HepG2 (cell line): ENCODE measurements at regions not wholly inside any gene's neighbourhood (a gene's known extent, or its start where the extent isn't known, plus 50 kb on each side); places are given as distances from the start of the nearest gene placed in this dataset.

Source experiments
- ATAC-seq: fragments of 200-7000 bp; cut with Tn5 transposase; 3 replicates; pipeline ENCODE4 v1.9.1; 2020; ENCODE audit warnings: mild to moderate bottlenecking, moderate library complexity
- BruUV-seq: library from RNA; stranded (reverse); fragments of 400-500 nt; replicated peaks from 2 replicates; lab custom pipeline; 2021; lab: Mats Ljungman, UMichigan
- CTCF ChIA-PET: fragments of 300-600 bp; formaldehyde crosslinking; extraction: SDS; loops from one replicate; lab custom pipeline; 2021; ENCODE audit warnings: low total read pairs, inconsistent platforms, low intra/inter-chr PET ratio; lab: Yijun Ruan, JAX
- POLR2A ChIA-PET: fragments of 350-600 bp; sonication (Branson Sonifier 250); formaldehyde crosslinking; loops from one replicate; lab custom pipeline; 2020; ENCODE audit warnings: antibody characterized with exemption, inconsistent platforms; lab: Yijun Ruan, JAX
- DNase-seq: peaks from one replicate; pipeline ENCODE4 v3.0.0-alpha.2; 2015; ENCODE audit warnings: low spot score
- FAIRE-seq: peaks from 3 replicates; lab custom pipeline; 2011; peaks lifted over from hg19 to GRCh38; lab: Jason Lieb, UNC
- H2AFZ ChIP-seq: one replicate; pipeline ENCODE4 v1.6.1; 2011; ENCODE audit warnings: low read length, inconsistent platforms
- H3K27ac ChIP-seq: fragments of 300-600 bp; 3 replicates; pipeline ENCODE4 v1.8.0; 2011; ENCODE audit warnings: mixed run types, mild to moderate bottlenecking, mixed read lengths, low read length, inconsistent platforms; ENCODE audit not compliant: insufficient read depth; ENCODE audit errors: extremely low read length
- H3K27me3 ChIP-seq, 2 experiments: fragments of 200-600 bp in 1 of 2; 2 replicates in 1 of 2; 3 replicates in 1 of 2; pipeline versions ENCODE4 v1.6.0 to v1.8.0; 2011; ENCODE audit warnings: low read length in 2 of 2, mild to moderate bottlenecking in 2 of 2, moderate library complexity in 2 of 2, inconsistent platforms in 1 of 2; ENCODE audit not compliant: insufficient read depth in 2 of 2, control insufficient read depth in 1 of 2
- H3K36me3 ChIP-seq, 2 experiments: fragments of 200-600 bp in 1 of 2; replicated peaks in 1 of 2; 2 replicates in 1 of 2; 3 replicates in 1 of 2; pipeline versions ENCODE4 v1.5.1 to v1.8.0; 2011; ENCODE audit warnings: low read length in 2 of 2, inconsistent platforms in 1 of 2; ENCODE audit not compliant: insufficient read depth in 2 of 2, control insufficient read depth in 1 of 2
- H3K4me1 ChIP-seq: 2 replicates; pipeline ENCODE4 v1.5.1; 2012; ENCODE audit warnings: low read length, inconsistent platforms; ENCODE audit not compliant: insufficient read depth
- H3K4me2 ChIP-seq: 2 replicates; pipeline ENCODE4 v1.6.0; 2011; ENCODE audit warnings: low read depth, low read length, inconsistent platforms
- H3K4me3 ChIP-seq, 3 experiments: fragments of 200-600 bp in 1 of 3; sonication (generic), shearing (Covaris generic) in 1 of 3; replicated peaks in 1 of 3; 2 replicates each; pipeline ENCODE4 v1.5.1; 2011 to 2016; ENCODE audit warnings: low read length in 3 of 3, inconsistent platforms in 2 of 3, low read depth in 2 of 3, mild to moderate bottlenecking in 2 of 3, control low read depth in 1 of 3, mixed read lengths in 1 of 3; ENCODE audit not compliant: insufficient read depth in 1 of 3
- H3K79me2 ChIP-seq: one replicate; pipeline ENCODE4 v1.6.1; 2011; ENCODE audit warnings: low read length, inconsistent platforms; ENCODE audit not compliant: insufficient read depth
- H3K9ac ChIP-seq: 2 replicates; pipeline ENCODE4 v1.6.0; 2011; ENCODE audit warnings: mild to moderate bottlenecking, low read depth, low read length, inconsistent platforms; ENCODE audit not compliant: insufficient read depth
- H3K9me3 ChIP-seq: 2 replicates; pipeline ENCODE4 v1.5.1; 2012; ENCODE audit warnings: mild to moderate bottlenecking, low read length
- H4K20me1 ChIP-seq: 2 replicates; pipeline ENCODE4 v1.6.0; 2011; ENCODE audit warnings: inconsistent platforms, mild to moderate bottlenecking, low read length, moderate library complexity; ENCODE audit not compliant: insufficient read depth
- ARHGAP35 ChIP-seq: sonication (generic); formaldehyde crosslinking; IDR thresholded peaks from 2 replicates; pipeline ENCODE4 v1.9.0; 2022; ENCODE audit warnings: mild to moderate bottlenecking, inconsistent platforms, moderate library complexity, missing genetic modification reagents, borderline replicate concordance
- CBX5 ChIP-seq: sonication (generic); formaldehyde crosslinking; IDR thresholded peaks from 2 replicates; pipeline ENCODE4 v1.4.0; 2020; ENCODE audit warnings: missing genetic modification reagents, borderline replicate concordance
- CHCHD3 ChIP-seq: sonication (generic); formaldehyde crosslinking; IDR thresholded peaks from 2 replicates; pipeline ENCODE4 v1.8.0; 2022; ENCODE audit warnings: mild to moderate bottlenecking, missing genetic modification reagents, moderate library complexity
- HNF4G ChIP-seq, 2 experiments: sonication (generic) in 1 of 2; formaldehyde crosslinking in 1 of 2; IDR thresholded peaks; 2 replicates each; pipeline versions ENCODE4 v1.4.0 to v1.6.1; 2011 to 2020; ENCODE audit warnings: borderline replicate concordance in 2 of 2, low read depth in 2 of 2, mild to moderate bottlenecking in 2 of 2, low read length in 1 of 2, missing genetic modification reagents in 1 of 2, moderate library complexity in 1 of 2
- POGZ ChIP-seq: sonication (generic); formaldehyde crosslinking; IDR thresholded peaks from 2 replicates; pipeline ENCODE4 v1.4.0; 2020; ENCODE audit warnings: mild to moderate bottlenecking, missing genetic modification reagents
- SMARCC2 ChIP-seq: fragments of 450-650 bp; IDR thresholded peaks from 2 replicates; pipeline ENCODE4 v1.6.1; 2017; ENCODE audit warnings: antibody characterized with exemption, mild to moderate bottlenecking
- SOX5 ChIP-seq: IDR thresholded peaks from 2 replicates; pipeline ENCODE4 v1.6.1; 2016; ENCODE audit warnings: borderline replicate concordance
- THAP11 ChIP-seq: IDR thresholded peaks from 2 replicates; pipeline ENCODE4 v1.6.1; 2016; ENCODE audit warnings: missing biosample characterization, missing genetic modification reagents
- ZFP1 ChIP-seq: IDR thresholded peaks from 2 replicates; pipeline ENCODE4 v1.6.1; 2016
- ZNF264 ChIP-seq: sonication (generic); formaldehyde crosslinking; IDR thresholded peaks from 2 replicates; pipeline ENCODE4 v1.4.0; 2020; ENCODE audit warnings: missing genetic modification reagents
- WGBS: methylation state at CpG from one replicate; pipeline ENCODE4 v1.1.6; 2017; ENCODE audit warnings: low lambda C conversion rate; 5-methylcytosine and 5-hydroxymethylcytosine counted together
- in situ Hi-C: cut with HindIII; loops from 2 replicates; pipeline ENCODE4 v1.10.0; 2017; ENCODE audit warnings: low pct_unique_long_range_greater_than_20kb; ENCODE audit not compliant: extremely low pct_ligation_motif_present
- intact Hi-C: fragments of 100-400 bp; cut with micrococcal nuclease; formaldehyde crosslinking; loops from one replicate; pipeline ENCODE4 v1.10.0; 2022; ENCODE audit not compliant: unreplicated experiment
- TF ChIP-seq, protein P1 (sequence below): sonication (generic); formaldehyde crosslinking; IDR thresholded peaks from 2 replicates; pipeline ENCODE4 v1.5.1; 2020; ENCODE audit warnings: missing genetic modification reagents, mild to moderate bottlenecking, borderline replicate concordance
- TF ChIP-seq, protein P2 (sequence below): sonication (generic); formaldehyde crosslinking; conservative IDR thresholded peaks from 2 replicates; pipeline ENCODE4 v1.4.0; 2020; ENCODE audit warnings: missing genetic modification reagents
- TF ChIP-seq, protein P3 (sequence below): sonication (generic); formaldehyde crosslinking; conservative IDR thresholded peaks from 2 replicates; pipeline ENCODE4 v1.8.0; 2022; ENCODE audit warnings: missing genetic modification reagents
- TF ChIP-seq, protein P4 (sequence below): sonication (generic); formaldehyde crosslinking; conservative IDR thresholded peaks from 2 replicates; pipeline ENCODE4 v1.8.0; 2022; ENCODE audit warnings: low read depth, missing genetic modification reagents
- TF ChIP-seq, protein P5 (sequence below): sonication (generic); formaldehyde crosslinking; IDR thresholded peaks from 2 replicates; pipeline ENCODE4 v1.9.0; 2021; ENCODE audit warnings: missing genetic modification reagents, borderline replicate concordance

DNA sequence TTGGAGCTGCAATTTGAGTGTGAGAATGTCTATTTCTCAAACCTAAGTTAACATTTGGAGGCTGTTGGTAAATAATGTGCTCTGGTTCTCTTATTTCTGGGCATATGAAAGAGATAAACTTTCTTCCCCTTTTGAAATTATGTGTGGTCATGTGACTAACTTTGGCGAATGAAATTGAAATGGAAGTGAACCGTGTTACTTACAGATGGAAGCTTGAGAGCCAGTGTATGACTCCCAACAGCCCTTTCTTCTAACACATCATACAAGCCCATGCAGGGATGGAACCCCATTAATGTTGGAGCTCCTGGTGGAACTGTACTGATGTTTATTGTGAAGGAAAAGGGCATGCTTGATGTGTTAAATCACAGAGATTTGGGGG lies 725.8 kb downstream of the TSN start:
- CTCF ChIA-PET = no interaction called here
- H3K79me2 ChIP-seq = no peaks in the 10 kb centered on the region
- in situ Hi-C loops = no loop called here
- no peaks in the 10 kb centered on the region for H3K4me1 ChIP-seq
- H3K9ac ChIP-seq = no peak overlapping the region
- H3K36me3 ChIP-seq = no peaks in the 10 kb centered on the region
- WGBS = 16% methylated on average over 2 of the region's 2 CpGs
- no peak overlapping the region for H3K4me3 ChIP-seq
- H3K9me3 ChIP-seq = no peaks in the 10 kb centered on the region
- BruUV-seq = no TSS peak
- no peaks in the 10 kb centered on the region for H3K27me3 ChIP-seq
- H4K20me1 ChIP-seq = no peaks in the 10 kb centered on the region
- no peak for TF ChIP-seq SMARCC2
- TF ChIP-seq ZNF264 (CRISPR knock-in tag) = no peak
- TF ChIP-seq ZFP1 (CRISPR knock-in tag) = no peak
- TF ChIP-seq, protein P1, sequence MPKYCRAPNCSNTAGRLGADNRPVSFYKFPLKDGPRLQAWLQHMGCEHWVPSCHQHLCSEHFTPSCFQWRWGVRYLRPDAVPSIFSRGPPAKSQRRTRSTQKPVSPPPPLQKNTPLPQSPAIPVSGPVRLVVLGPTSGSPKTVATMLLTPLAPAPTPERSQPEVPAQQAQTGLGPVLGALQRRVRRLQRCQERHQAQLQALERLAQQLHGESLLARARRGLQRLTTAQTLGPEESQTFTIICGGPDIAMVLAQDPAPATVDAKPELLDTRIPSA (CRISPR knock-in tag) = no peak
- TF ChIP-seq, protein P2, sequence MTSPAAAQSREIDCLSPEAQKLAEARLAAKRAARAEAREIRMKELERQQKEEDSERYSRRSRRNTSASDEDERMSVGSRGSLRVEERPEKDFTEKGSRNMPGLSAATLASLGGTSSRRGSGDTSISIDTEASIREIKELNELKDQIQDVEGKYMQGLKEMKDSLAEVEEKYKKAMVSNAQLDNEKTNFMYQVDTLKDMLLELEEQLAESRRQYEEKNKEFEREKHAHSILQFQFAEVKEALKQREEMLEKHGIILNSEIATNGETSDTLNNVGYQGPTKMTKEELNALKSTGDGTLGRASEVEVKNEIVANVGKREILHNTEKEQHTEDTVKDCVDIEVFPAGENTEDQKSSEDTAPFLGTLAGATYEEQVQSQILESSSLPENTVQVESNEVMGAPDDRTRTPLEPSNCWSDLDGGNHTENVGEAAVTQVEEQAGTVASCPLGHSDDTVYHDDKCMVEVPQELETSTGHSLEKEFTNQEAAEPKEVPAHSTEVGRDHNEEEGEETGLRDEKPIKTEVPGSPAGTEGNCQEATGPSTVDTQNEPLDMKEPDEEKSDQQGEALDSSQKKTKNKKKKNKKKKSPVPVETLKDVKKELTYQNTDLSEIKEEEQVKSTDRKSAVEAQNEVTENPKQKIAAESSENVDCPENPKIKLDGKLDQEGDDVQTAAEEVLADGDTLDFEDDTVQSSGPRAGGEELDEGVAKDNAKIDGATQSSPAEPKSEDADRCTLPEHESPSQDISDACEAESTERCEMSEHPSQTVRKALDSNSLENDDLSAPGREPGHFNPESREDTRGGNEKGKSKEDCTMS (CRISPR knock-in tag) = no peak
- TF ChIP-seq CHCHD3 = no peak
- no peak for TF ChIP-seq HNF4G (IDR thresholded peaks at IDR 0.05; ENCODE audit: borderline replicate concordance, low read depth, low read length)
- TF ChIP-seq HNF4G (CRISPR knock-in tag; IDR thresholded peaks at IDR 0.05; ENCODE audit: borderline replicate concordance, low read depth) = no peak
- TF ChIP-seq SOX5 (CRISPR knock-in tag) = no peak
- TF ChIP-seq, protein P3, sequence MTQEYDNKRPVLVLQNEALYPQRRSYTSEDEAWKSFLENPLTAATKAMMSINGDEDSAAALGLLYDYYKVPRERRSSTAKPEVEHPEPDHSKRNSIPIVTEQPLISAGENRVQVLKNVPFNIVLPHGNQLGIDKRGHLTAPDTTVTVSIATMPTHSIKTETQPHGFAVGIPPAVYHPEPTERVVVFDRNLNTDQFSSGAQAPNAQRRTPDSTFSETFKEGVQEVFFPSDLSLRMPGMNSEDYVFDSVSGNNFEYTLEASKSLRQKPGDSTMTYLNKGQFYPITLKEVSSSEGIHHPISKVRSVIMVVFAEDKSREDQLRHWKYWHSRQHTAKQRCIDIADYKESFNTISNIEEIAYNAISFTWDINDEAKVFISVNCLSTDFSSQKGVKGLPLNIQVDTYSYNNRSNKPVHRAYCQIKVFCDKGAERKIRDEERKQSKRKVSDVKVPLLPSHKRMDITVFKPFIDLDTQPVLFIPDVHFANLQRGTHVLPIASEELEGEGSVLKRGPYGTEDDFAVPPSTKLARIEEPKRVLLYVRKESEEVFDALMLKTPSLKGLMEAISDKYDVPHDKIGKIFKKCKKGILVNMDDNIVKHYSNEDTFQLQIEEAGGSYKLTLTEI (CRISPR knock-in tag) = no peak
- TF ChIP-seq, protein P4, sequence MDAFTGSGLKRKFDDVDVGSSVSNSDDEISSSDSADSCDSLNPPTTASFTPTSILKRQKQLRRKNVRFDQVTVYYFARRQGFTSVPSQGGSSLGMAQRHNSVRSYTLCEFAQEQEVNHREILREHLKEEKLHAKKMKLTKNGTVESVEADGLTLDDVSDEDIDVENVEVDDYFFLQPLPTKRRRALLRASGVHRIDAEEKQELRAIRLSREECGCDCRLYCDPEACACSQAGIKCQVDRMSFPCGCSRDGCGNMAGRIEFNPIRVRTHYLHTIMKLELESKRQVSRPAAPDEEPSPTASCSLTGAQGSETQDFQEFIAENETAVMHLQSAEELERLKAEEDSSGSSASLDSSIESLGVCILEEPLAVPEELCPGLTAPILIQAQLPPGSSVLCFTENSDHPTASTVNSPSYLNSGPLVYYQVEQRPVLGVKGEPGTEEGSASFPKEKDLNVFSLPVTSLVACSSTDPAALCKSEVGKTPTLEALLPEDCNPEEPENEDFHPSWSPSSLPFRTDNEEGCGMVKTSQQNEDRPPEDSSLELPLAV (CRISPR knock-in tag) = no peak
- TF ChIP-seq ARHGAP35 (CRISPR knock-in tag) = no peak
- TF ChIP-seq CBX5 (CRISPR knock-in tag) = no peak
- TF ChIP-seq POGZ = no peak
- TF ChIP-seq THAP11 = no peak
- TF ChIP-seq, protein P5, sequence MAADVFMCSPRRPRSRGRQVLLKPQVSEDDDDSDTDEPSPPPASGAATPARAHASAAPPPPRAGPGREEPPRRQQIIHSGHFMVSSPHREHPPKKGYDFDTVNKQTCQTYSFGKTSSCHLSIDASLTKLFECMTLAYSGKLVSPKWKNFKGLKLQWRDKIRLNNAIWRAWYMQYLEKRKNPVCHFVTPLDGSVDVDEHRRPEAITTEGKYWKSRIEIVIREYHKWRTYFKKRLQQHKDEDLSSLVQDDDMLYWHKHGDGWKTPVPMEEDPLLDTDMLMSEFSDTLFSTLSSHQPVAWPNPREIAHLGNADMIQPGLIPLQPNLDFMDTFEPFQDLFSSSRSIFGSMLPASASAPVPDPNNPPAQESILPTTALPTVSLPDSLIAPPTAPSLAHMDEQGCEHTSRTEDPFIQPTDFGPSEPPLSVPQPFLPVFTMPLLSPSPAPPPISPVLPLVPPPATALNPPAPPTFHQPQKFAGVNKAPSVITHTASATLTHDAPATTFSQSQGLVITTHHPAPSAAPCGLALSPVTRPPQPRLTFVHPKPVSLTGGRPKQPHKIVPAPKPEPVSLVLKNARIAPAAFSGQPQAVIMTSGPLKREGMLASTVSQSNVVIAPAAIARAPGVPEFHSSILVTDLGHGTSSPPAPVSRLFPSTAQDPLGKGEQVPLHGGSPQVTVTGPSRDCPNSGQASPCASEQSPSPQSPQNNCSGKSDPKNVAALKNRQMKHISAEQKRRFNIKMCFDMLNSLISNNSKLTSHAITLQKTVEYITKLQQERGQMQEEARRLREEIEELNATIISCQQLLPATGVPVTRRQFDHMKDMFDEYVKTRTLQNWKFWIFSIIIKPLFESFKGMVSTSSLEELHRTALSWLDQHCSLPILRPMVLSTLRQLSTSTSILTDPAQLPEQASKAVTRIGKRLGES (CRISPR knock-in tag) = no peak
- no peak for DNase-seq
- intact Hi-C loops = no loop called here
- ATAC-seq = no peak
- no peak overlapping the region for H3K27ac ChIP-seq
- FAIRE-seq = no peak
- POLR2A ChIA-PET = no interaction called here
- no peak overlapping the region for H3K4me2 ChIP-seq
- H2AFZ ChIP-seq = no peak overlapping the region
